Spleen (tissue), 7 donors: ENCODE measurements at regions not wholly inside any gene's neighbourhood (a gene's known extent, or its start where the extent isn't known, plus 50 kb on each side); places are given as distances from the start of the nearest gene placed in this dataset.

Source experiments
- CTCF ChIP-seq, 11 experiments: fragments of 200-600 bp in 7 of 11; fragments of 450-650 bp in 4 of 11; sonication (generic) in 4 of 11; IDR thresholded peaks in 8 of 11; conservative IDR thresholded peaks in 3 of 11; 1 replicate in 7 of 11; 2 replicates in 4 of 11; pipeline versions ENCODE4 v1.4.0 to v1.8.0; 2016 to 2021; ENCODE audit warnings: antibody characterized with exemption in 11 of 11, inconsistent platforms in 4 of 11, mild to moderate bottlenecking in 1 of 11
- POLR2A ChIP-seq, 3 donors: fragments of 450-650 bp; IDR thresholded peaks; one replicate each; pipeline ENCODE4 v1.5.1; 2017; ENCODE audit warnings: antibody characterized with exemption in 3 of 3, mild to moderate bottlenecking in 1 of 3
- donor health status: DM: no; HTN: no; CAD: no; lungs with moderate emphysema.
- donor health status: DM: no; HTN: no; CAD: no.
- donor health status: DM: no; HTN: no; CAD: no.

GRCh38 chrY:17397659-17398058, 482.4 kb downstream of the CDY2B start:
- TF ChIP-seq CTCF (IDR thresholded peaks at IDR 0.05 in 8 of 11, conservative IDR thresholded peaks at IDR 0.05 in 3 of 11) (no peak), POLR2A (IDR thresholded peaks at IDR 0.05) (no peak)
